Epithelial cell of proximal tubule (primary cell): ENCODE measurements at regions not wholly inside any gene's neighbourhood (a gene's known extent, or its start where the extent isn't known, plus 50 kb on each side); places are given as distances from the start of the nearest gene placed in this dataset.
A peak's percentile ranks its signal among the peaks of the same experiment; 100 is the strongest.
"Not testable (repeated sequence)": the region's sequence is repeated elsewhere in the genome, so short reads cannot be mapped to it uniquely, and the experiment has no call there.

Experiments
- DNase-seq: peaks from one replicate; pipeline ENCODE4 v3.0.0-alpha.2; 2011; ENCODE audit warnings: low read depth
- H3K4me3 ChIP-seq: 2 replicates; pipeline ENCODE4 v1.5.1; 2011; ENCODE audit warnings: low read depth, mild to moderate bottlenecking, low read length
- CTCF ChIP-seq: conservative IDR thresholded peaks from 2 replicates; pipeline ENCODE4 v1.5.1; 2012; ENCODE audit warnings: low read depth, mild to moderate bottlenecking, low read length

DNA sequence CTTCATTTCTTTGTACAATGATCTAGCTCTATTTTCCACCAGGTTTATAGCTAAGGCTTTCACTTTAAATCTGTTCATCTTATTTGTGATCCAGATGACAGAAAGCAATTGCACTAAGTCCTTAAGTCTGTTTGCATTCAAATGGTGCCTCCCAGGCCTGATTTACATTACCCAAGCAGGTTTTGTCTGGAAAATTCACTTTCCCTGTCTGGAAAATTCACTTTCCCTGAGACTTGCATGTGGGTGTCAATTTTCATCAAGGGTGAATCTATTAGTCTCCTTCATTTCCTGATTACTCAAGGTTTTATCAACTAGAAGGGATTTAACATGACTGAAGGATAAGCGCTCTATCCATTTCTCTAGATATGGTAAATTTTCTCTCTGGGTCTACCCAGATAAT is 1480.2 kb upstream of the GOT2 start:
- TF ChIP-seq CTCF, result no peak
- H3K4me3 ChIP-seq, result no peak overlapping the region
- no peak for DNase-seq

DNA sequence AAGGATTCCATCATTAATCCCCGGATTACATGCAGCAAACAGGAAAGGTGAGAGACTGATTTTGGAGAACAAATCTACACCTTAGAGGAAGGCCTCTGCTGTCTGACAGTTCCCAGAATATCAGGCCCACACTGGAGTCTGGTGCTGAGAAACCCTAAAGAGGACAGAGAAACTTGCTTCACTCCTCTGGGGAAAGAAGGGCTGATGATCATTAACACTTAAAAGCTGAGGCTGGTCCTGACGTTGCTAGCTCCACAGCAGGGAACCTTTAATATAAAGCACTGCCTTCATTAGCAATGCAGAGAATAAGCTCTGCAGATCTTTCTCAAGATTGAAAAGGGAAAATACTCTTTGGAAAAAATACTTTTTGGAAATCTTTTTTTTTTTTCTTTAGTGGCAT is 1472.4 kb upstream of the GOT2 start:
- no peak for TF ChIP-seq CTCF
- H3K4me3 ChIP-seq, result no peak overlapping the region
- DNase-seq, result no peak

- H3K4me3 ChIP-seq, result no peak overlapping the region
- no peak for TF ChIP-seq CTCF
- DNase-seq, result no peak
These were observed 1470.1 kb upstream of the GOT2 start for GRCh38 chr16:60204181-60204580.

GRCh38 chr16:60203525-60204124 is 1469.5 kb upstream of the GOT2 start:
- no peak overlapping the region for H3K4me3 ChIP-seq
- peak; percentile 46 for TF ChIP-seq CTCF
- DNase-seq, result no peak

- H3K4me3 ChIP-seq, DNase-seq: not testable (repeated sequence)
These were observed 1466.6 kb upstream of the GOT2 start for GRCh38 chr16:60200729-60201128.

DNA sequence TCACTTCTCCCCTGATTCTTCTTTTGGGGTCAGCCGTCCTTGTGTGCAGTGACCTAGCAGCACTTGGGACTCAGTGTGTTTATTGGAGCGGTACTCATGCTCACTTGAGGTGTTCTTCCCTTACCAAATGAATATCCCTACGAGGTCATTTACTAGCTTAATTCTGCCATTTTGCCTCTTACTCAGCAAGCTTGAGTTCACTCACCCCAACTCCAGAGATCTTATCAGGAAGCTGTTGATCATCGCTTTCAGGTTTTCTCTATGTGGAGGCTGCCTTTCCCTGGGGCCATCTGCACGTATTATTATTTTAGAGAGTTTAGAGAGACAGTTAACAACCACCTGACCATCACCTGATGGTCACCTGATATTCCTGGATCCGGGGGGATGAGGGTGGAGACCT is 1466.0 kb upstream of the GOT2 start:
- no peak for TF ChIP-seq CTCF
- H3K4me3 ChIP-seq, result no peak overlapping the region
- no peak for DNase-seq

DNA sequence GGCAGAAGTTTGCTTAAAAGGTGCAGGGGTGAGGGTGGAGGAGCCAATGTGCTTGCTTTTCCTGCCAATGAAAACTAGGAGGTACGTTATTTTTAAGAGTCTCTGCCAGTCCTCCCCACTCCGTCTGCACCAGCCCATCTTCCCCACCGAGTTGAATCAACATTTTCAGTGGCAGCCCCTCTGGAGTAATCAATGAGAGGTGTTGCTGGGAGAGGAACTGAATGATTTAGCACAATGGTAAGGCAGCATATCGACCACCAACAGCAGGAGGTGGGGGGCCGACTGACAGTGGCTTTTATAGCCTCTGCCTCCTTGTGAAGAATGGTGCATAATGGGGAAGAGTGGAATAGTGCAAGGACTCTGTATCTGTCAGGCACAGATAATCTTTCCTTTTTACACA is 1465.0 kb upstream of the GOT2 start:
- no peak for DNase-seq
- TF ChIP-seq CTCF, result no peak
- H3K4me3 ChIP-seq, result no peak overlapping the region
